GM21360 (cell line): ENCODE measurements at regions not wholly inside any gene's neighbourhood (a gene's known extent, or its start where the extent isn't known, plus 50 kb on each side); places are given as distances from the start of the nearest gene placed in this dataset.

Experiments used
- ATAC-seq: cut with Tn5 transposase; IDR thresholded peaks from one replicate; pipeline ENCODE4 v1.9.1; 2021; ENCODE audit warnings: mild to moderate bottlenecking, moderate library complexity; ENCODE audit not compliant: unreplicated experiment

DNA sequence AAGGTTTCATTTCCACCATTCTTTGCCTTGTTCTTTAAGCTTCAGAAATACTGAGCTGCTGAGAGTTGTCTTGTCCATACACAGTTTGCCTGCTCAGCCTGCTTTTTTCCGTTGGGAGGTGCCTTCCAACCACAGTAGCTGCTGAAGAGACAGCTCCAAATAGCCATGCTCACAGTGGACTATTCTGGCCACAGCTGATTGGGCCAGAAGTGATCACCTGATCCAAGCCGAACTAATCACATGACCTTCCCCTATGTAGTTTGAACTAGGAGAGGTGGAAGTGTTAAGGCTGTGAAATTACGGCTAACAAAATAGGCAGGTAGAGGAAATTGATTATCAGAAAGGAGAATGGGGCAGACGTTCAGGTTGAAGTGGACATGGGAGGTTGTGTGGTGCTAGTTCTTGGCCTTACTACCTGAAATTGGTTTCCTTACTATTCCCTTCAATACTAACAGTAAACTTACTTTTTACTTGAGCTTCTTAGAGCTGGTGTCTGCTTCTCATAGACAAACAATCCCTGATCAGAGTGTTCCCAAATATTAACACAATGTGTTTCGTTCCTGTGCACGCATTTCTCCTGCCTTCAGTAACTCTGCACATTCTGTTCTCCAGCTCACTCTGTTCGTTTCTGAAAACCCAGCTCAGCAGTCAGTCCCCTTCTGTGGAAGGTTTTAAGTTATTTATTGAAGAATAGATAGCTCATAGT lies 136.1 kb downstream of the RWDD3 start:
- no peak for ATAC-seq

DNA sequence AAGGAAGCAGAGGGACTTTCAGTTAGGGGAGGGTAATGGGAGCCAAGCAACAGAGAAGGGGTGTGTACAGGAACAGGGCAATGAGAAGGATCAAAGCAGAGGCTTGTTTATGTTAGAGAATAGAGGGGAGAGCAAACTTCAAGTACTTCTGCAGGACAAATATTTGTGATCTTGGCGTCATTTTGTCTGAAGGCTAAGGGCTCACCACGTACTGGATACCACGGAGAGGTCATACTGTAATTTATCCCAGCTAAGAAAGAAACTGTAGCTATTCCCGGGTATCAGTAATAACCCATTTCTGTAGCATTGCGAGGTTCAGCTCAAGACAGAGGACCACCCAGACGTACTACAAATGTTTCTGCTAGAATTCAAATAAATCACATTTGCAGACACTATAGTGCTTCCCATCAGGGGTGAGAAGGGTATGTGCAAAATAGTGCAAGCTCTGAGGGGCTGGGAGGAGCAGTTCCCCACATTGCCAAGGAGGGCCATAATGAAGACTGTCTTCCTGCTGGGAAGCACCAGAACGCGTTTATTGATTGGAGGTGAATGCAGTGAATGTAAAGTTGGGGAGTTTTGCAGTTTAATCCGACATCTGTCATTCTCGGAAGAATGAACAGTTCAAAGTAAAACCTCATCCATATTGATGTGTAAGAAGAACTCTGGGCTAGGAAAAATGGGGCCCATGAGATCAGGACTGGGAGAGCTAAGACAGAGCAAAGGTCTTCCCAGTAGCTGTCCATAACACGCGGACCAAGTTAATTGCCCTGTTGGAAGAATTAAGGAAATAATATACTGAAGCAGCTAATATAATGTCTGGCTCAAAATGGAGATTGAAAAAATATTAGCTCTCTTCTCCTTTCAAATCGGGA lies 136.9 kb downstream of the RWDD3 start:
- no peak for ATAC-seq

DNA sequence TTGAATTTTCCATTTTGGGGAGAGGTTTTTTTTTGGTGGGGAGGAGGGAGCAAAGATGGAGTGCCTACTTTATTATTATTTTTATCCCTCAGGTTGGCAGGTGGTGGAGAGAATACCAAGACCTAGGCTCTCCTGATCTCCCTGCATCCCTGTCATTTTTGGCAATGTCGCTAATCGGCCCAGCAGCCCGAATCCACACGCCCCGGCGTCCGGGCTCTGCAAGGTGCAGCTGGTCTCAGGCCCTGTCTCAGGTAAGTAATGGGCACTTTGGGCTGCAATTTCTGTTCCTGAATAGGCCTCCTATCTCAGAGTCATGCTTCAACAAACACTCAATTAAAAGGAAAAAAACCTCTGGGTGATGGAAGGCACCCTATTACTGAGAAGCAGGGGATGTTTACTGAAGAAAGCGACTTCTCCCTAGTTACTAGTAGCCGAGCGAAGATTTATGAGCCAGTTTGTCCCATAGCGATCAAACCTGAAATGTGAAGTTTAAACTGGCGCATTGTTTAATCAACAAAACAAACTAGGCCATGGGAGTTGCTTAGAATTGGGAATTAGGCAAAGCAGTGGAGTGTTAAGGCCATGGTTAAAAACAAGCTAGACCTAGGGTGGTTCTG lies 137.8 kb downstream of the RWDD3 start:
- ATAC-seq = no peak

DNA sequence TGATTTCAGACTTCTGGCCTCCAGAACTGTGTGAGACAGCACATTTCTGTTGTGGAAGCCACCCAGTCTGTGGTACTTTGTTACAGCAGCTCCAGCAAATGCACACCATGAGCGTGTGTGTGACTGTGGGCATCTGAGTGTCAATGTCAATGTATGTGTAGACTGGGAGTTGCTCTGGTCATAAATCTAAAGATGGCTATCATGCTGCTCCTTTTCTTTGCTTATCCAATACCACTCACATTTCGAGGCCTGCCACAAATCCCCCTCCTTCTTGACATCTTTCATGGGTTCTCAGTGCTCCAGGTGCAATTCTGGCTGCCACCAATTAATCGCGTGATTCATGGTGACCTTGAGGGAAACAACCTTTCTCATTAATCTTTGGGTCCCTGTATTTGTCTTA lies 141.2 kb downstream of the RWDD3 start:
- no peak for ATAC-seq

DNA sequence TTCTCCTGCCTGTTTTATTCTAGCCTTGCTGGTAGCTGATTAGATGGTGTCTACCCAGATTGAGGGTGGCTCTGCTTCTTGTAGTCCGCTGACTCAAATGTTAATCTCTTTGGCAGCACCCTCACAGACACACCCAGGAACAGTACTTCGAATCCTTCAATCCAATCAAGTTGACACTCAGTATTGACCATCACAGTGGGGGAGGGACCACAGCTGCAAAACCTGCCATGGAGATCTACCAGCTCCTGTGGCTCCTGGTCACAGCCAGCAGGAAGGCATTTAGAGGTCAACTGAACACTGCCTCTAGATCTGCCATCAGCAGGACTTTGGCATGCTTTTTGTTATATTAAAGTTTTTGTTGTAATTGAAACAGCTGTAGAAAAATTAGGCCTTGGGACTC lies 146.9 kb downstream of the RWDD3 start:
- ATAC-seq = no peak

DNA sequence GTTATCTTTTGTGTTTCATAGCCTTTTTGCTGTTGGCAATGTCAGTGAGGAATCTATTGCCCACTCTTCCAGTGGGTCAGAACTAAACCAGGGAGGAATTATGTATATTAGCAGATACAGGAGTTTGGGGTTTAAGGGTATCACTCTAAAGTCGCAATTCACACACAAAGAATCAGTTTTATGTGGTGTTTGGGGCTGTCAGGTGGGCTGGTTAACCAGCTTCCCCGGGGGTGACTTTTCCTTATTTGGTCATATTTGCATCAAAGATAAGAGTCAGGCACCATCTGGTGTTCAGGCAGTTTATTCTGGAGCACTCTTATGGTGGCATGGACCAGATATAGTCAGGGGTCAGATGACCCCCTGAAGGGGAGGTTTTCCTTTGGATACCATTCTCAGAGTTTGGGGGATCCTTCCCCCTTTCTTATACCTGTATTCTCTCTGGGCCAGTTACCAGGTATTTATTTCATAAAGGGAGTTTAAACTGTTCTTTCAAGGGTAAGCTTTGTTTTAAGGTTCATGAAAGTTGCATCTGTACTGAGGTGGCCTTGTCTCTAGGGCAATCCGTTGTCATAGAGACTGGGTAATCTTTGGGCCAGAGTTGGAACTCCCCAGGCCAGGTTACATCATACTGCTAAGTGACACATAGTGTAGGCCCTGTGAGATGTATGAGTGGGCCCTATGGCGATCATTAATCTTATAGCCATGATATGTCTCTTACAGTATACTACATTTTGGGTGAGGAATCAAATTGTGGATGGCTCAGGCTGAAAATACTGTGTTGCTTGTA lies 148.2 kb downstream of the RWDD3 start:
- ATAC-seq = no peak

DNA sequence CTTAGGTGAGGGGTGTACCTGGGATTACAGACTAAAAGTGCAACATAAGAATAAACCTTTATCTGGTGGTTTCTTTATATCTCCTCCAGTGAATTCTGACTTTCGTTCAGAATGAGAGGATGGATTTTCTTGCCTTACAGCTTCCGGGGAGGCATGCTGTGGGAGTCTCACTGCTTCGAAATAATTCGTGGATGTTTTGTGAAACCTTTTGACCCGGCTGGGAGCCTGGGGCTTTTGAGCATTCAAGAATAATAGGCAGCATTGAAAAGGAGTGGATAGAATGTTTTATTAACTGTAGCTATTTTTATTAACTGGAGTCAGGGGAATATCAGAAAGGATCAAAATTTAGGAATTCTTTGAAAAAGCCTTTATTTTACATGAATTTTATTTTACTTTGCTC lies 149.1 kb downstream of the RWDD3 start:
- ATAC-seq = no peak

DNA sequence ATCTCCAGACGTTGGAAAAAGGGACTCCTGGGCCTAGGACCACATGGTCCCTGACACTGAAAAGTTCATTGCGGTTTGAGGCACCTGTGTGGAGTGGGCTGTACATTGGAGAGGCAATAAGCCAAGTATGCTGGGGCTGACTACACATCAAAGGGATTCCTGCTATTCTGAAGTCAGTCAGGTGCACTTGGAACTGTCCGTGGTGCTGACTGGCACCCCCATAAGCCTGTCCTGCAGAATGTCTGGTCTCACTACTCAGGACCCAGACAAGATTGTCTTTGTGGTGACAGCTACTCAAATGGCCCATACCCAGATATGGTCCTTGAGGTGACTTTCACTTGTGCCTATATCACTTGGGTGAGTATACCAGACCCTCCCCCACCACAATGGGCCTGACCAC lies 150.6 kb downstream of the RWDD3 start:
- ATAC-seq = no peak

DNA sequence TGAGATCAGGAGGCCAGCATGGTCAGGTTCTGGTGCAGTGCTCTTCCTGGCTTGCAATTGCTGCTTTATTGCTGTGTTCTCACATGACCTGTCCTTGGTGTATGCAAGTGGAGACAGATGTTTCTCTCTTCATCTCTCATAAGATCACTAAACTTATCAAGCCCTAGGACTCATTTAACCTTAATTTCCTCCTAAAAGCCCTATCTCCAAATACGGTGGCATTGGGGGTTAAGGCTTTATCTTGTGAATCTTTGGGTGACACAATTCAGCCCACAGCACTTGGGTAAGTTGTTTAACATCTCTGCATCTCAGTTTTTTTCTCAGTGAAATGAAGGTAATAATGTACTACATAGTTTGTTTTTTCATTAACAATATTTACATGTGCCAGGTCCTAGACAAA lies 152.4 kb downstream of the RWDD3 start:
- no peak for ATAC-seq

DNA sequence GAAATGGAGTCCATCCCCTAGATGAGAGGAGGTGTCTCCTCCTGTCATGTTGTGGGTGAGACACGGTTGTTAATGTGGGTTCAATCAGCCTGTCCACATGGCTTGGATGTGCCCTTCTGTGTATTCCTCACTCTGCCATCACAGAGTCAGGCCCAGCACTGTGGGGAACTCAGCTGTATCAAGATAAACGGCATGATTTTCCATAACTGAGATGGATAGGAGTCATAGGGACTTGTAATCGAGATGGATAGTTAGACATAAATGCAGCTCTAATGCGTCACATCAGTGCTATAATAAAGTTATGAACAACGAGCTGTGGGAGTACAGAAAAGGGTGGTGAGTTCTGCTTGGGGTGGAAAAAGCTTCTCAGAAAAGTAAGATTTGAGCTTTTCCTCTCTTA lies 152.9 kb downstream of the RWDD3 start:
- no peak for ATAC-seq

DNA sequence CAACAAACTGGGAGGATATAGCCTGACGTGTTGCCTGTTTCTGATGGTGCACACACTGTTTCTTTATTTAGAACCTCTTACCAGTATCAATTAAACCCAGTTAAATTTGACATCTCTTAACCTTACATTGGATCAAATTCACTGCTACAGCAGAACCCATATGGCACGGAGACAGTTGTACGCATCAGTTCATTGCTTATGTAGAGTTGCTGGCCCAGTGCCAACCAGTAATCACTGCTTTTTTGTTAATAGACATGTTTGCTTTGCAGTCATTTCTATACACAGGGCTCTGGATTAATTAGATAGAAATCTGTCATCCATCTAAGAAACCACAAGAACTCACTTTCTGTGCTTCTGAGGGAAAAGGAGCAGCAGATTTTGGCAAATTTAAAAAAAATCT lies 154.0 kb downstream of the RWDD3 start:
- no peak for ATAC-seq

DNA sequence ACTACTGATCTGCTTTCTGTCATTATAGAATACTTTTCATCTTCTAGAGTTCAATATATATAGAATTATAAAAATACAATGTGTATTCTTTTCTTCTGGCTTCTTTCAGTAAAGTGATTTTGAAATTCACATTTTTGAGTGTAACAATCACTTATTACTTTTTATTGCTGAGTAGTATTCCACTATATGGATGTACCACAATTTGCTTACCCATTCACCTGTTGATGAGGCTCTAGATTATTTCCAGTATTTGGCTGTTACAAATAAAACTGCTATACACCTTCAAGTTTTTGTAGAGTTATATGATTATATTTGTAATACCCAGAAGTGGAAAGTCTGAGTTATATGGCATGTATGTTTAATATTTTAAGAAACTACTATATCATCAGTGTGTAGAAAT lies 159.4 kb downstream of the RWDD3 start:
- no peak for ATAC-seq

DNA sequence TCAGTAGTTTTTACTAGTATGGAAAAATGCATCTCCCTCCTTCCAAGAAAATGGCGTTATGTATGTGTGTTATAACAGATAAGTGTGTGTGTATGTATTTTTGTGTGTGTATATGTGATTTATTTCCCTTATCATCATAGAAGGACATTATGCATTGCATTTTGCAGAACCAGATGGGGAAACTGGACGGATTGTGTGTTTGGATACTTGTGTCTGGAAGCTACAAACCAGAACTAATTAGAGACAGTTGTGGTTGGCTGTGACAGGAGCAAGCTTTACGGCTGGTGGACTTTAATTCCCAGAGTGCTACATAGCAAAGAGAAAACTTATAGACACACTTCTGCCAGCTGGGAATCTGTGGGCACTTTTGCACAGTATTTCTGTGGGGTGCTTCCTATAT lies 162.5 kb downstream of the RWDD3 start:
- no peak for ATAC-seq

DNA sequence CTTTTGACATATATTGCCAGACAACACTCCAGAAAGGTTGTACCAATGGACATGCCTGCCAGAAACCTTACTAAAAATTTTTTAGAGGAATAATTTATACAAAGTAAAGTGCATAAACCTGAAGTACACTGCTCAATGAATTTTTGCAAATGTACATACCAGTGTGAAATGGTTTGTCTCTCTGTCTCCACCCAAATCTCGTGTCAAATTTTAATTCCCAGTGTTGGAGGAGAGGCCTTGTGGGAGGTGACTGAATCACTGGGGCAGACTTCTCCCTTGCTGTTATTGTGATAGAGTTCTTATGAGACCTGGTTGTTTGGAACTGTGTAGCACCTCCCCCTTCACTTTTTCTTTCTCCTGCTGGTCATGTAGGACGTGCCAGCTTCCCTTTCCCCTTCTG lies 168.8 kb downstream of the RWDD3 start:
- ATAC-seq = no peak

DNA sequence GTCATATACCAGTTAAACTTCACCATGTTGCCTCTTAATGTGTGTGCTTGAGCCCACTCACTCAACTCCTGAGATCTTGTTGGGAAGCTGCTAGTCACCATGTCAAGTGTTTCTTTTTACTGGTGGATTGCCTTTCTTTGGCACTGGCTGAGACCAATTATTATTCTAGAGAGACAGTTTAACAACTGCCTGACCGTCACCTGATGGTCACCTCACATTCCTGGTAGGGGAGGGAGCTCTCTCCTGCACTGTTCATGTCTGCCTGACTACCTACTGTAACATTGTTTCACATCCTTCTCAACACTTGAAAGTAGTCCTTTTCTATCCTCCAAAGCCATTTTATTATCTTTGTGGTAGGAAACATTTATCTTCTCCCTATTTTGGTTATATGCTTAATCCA lies 172.3 kb downstream of the RWDD3 start:
- ATAC-seq = no peak

DNA sequence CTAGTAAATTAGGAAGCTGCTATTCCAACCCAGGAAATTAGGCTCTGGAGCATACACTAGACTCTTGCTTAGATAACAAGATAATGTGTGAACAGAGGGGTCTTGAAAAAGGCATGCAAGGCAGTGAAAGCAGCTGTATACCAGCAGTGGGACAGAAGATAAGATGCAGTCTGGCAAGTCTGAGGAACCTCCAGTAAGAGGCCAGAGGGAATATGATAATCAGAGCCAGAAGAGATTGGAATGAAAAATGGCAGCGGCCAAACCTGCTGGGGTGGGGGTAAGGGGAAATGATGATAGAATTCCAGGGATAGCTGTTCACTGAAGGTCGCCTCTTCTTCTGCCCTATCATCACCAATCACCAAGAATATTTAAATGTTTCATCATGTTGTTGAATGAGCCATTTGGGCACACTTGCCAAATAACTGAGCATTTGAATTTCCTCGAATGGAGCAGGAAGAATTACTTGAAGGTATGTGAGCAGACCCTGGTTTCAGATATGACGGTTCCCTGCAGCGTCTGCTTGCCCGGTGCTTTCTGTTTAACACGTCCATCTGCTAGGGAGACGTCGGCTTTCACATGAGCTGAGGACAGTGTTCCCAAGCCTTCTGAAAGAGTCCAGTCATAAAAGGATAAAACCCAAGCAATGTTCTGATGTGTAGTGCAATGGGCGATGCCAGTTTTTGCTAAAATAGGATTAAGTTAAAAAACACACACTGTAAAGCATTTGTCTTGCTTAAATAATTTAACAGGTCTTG lies 173.3 kb downstream of the RWDD3 start:
- no peak for ATAC-seq

DNA sequence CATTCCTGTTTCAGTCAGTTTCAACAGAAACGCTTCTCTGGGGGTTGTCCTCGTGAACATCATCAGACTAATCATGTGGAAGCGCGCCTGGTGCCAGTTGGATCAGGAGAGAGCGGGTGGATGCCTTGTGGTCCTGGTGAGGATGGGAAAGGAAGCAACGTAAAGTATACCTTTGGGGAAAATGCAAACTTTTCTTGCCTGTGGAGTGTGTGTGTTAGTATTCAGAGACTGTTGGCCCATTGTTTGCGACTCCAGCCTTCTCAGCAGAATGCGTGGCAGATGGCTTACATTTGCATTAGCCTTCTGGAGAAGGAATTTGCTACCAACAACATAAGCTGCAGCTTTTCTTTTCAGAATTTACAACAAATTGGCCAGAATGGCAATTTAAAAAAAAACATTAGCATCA lies 173.9 kb downstream of the RWDD3 start:
- ATAC-seq = no peak

DNA sequence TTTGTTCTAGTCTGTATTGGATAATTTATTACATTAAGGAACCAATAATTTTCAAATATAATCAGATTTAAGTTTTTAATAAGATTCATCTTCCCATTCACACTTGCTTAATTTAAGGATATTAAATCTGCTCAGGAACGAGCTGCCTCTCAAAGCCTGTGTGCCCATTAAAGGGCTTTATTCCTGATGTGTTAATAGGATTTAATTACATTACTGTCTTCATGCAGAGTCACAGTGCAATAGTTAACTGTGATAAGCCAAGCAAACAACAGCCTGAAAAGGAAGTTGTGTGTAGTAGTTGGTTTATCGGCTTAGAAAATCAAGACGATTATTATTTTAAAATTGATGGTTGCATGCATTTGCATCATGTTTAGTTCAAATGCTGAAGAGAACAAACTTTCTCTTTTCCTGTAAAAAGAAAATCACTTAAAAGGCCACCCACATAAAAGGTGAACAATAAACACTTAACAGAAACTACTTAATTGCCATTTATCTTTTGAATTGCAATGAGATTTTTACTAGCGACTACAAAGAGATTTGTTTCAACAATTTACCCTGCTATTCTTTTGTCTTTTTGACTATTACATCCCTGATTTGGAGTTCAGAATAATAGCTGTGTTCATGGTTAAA lies 174.6 kb downstream of the RWDD3 start:
- ATAC-seq = no peak

DNA sequence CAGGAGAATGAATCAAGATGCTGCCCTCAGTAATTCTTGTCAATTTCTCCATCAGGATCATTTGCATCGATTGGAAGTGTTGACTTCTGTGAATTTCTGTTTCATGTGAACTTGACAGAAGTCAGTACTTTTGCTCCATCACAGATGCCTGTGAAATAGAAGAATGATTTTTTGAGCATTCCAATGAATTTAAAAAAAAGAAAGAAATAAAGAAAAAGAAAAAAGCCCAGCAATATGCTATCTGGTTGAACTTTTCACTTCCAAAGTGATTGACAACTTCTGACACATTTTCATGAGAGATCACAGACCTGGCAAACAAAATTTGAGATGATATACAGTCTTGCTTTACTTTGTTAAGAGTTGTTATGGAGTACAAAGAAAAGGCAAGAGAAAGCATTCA lies 175.3 kb downstream of the RWDD3 start:
- no peak for ATAC-seq

DNA sequence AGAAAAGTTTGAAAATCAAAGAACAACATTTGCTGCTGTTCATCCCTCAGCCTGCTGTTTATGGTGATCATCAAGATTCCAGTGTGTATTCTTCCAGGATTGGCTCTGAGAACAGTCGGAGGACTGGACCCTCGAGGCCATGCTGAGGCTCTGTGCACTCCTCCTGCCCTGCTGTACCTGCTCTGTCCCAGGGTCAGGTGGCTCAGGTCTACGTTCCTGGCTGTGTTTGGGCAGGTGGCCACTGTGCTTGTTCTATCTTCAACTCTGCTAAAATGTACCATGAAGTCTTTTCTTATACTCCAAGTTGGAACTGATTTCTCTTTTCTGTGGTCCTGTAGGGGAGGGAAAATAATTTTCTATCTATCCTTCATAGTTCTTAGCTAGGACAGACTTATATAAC lies 175.9 kb downstream of the RWDD3 start:
- no peak for ATAC-seq
